K562 (cell line): ENCODE measurements at regions not wholly inside any gene's neighbourhood (a gene's known extent, or its start where the extent isn't known, plus 50 kb on each side); places are given as distances from the start of the nearest gene placed in this dataset.

Experiments
- ATAC-seq: fragments of 200-7000 bp; cut with Tn5 transposase; 3 replicates; pipeline ENCODE4 v1.9.1; 2020; ENCODE audit warnings: moderate library complexity
- BruUV-seq: library from RNA; stranded (reverse); fragments of 400-500 nt; replicated peaks from 2 replicates; lab custom pipeline; 2021; lab: Mats Ljungman, UMichigan
- CTCF ChIA-PET: fragments of 300-600 bp; formaldehyde crosslinking; extraction: SDS; loops from one replicate; lab custom pipeline; 2021; ENCODE audit warnings: low intra/inter-chr PET ratio; lab: Yijun Ruan, JAX
- POLR2A ChIA-PET: fragments of 300-600, 350-650 bp; sonication (Branson Sonifier 250); formaldehyde crosslinking; extraction: SDS; loops from one replicate; lab custom pipeline; 2021; ENCODE audit warnings: antibody characterized with exemption, inconsistent platforms; lab: Yijun Ruan, JAX
- DNase-seq, 4 experiments: peaks; one replicate each; pipeline versions ENCODE4 v3.0.0 to v3.0.0-alpha.2; 2011 to 2018; ENCODE audit warnings: low spot score in 3 of 4, mixed read lengths in 3 of 4; ENCODE audit errors: extremely low read depth in 1 of 4
- FAIRE-seq: peaks from 2 replicates; lab custom pipeline; 2011; peaks lifted over from hg19 to GRCh38; lab: Jason Lieb, UNC
- H2AFZ ChIP-seq: 2 replicates; pipeline ENCODE4 v1.6.0; 2011; ENCODE audit warnings: low read depth, low read length, control low read depth, inconsistent platforms
- H3K27ac ChIP-seq: fragments of 200-600 bp; 3 replicates; pipeline ENCODE4 v1.8.0; 2011; ENCODE audit warnings: low read depth, mild to moderate bottlenecking, control low read depth, inconsistent platforms, low read length, moderate library complexity, mixed read lengths; ENCODE audit errors: extremely low read depth
- H3K27me3 ChIP-seq, 2 experiments: fragments of 300-600 bp in 1 of 2; 2 replicates in 1 of 2; 3 replicates in 1 of 2; pipeline versions ENCODE4 v1.6.0 to v1.8.0; 2011; ENCODE audit warnings: inconsistent platforms in 2 of 2, low read length in 2 of 2, mild to moderate bottlenecking in 1 of 2, mixed read lengths in 1 of 2, moderate library complexity in 1 of 2; ENCODE audit not compliant: control insufficient read depth in 2 of 2, insufficient read depth in 2 of 2
- H3K36me3 ChIP-seq: fragments of 300-600 bp; 3 replicates; pipeline ENCODE4 v1.8.0; 2011; ENCODE audit warnings: mild to moderate bottlenecking, low read length, inconsistent platforms; ENCODE audit not compliant: control insufficient read depth, insufficient read depth
- H3K4me1 ChIP-seq, 2 experiments: fragments of 200-600 bp in 1 of 2; replicated peaks in 1 of 2; 2 replicates in 1 of 2; 3 replicates in 1 of 2; pipeline versions ENCODE4 v1.5.1 to v1.8.0; 2011; ENCODE audit warnings: inconsistent platforms in 2 of 2, low read length in 2 of 2, mild to moderate bottlenecking in 1 of 2, mixed read lengths in 1 of 2, moderate library complexity in 1 of 2; ENCODE audit not compliant: control insufficient read depth in 2 of 2, insufficient read depth in 2 of 2
- H3K4me2 ChIP-seq: 2 replicates; pipeline ENCODE4 v1.6.1; 2011; ENCODE audit warnings: low read length, control low read depth, inconsistent platforms, mixed read lengths; ENCODE audit not compliant: insufficient read depth
- H3K4me3 ChIP-seq: fragments of 200-600 bp; sonication (generic), shearing (Covaris generic); 2 replicates; pipeline ENCODE4 v1.5.1; 2016; ENCODE audit warnings: control low read depth, inconsistent platforms
- H3K79me2 ChIP-seq: fragments of 200-600 bp; 3 replicates; pipeline ENCODE4 v1.8.0; 2011; ENCODE audit warnings: low read length, inconsistent platforms; ENCODE audit not compliant: control insufficient read depth, insufficient read depth
- H3K9ac ChIP-seq, 2 experiments: 2 replicates each; pipeline versions ENCODE4 v1.6.0 to v1.6.1; 2011; ENCODE audit warnings: low read depth in 2 of 2, low read length in 2 of 2, control low read depth in 1 of 2, inconsistent platforms in 1 of 2, mild to moderate bottlenecking in 1 of 2, mixed read lengths in 1 of 2; ENCODE audit not compliant: insufficient read depth in 1 of 2
- H3K9me1 ChIP-seq: one replicate; pipeline ENCODE4 v1.6.0; 2011; ENCODE audit warnings: inconsistent platforms, mild to moderate bottlenecking, low read length, moderate library complexity; ENCODE audit not compliant: control insufficient read depth, insufficient read depth
- H3K9me3 ChIP-seq: replicated peaks from 2 replicates; pipeline ENCODE4 v1.5.1; 2011; ENCODE audit warnings: low read depth, low read length, inconsistent platforms; ENCODE audit not compliant: control insufficient read depth, insufficient read depth
- H4K20me1 ChIP-seq: replicated peaks from 2 replicates; pipeline ENCODE4 v1.6.1; 2011; ENCODE audit warnings: low read length, inconsistent platforms, mixed read lengths; ENCODE audit not compliant: control insufficient read depth, insufficient read depth
- ARHGAP35 ChIP-seq: fragments of 450-650 bp; IDR thresholded peaks from 2 replicates; pipeline ENCODE4 v1.6.1; 2018; ENCODE audit not compliant: partially characterized antibody
- BRF2 ChIP-seq: IDR thresholded peaks from 3 replicates; pipeline ENCODE4 v1.6.1; 2011; ENCODE audit warnings: borderline replicate concordance, mild to moderate bottlenecking; ENCODE audit not compliant: insufficient read length, insufficient read depth
- CAMTA2 ChIP-seq: fragments of 250-450 bp; sonication (Bioruptor Pico); conservative IDR thresholded peaks from 2 replicates; pipeline ENCODE4 v1.5.1; 2022
- CHD2 ChIP-seq: IDR thresholded peaks from 2 replicates; pipeline ENCODE4 v1.6.1; 2011; ENCODE audit warnings: low read depth, low read length
- COPS2 ChIP-seq: fragments of 450-650 bp; conservative IDR thresholded peaks from 2 replicates; pipeline ENCODE4 v1.6.1; 2016; ENCODE audit warnings: mild to moderate bottlenecking, moderate library complexity
- ESRRB ChIP-seq: fragments of 250-450 bp; sonication (Bioruptor Pico); IDR thresholded peaks from 2 replicates; pipeline ENCODE4 v1.5.0; 2020; ENCODE audit warnings: mild to moderate bottlenecking, moderate library complexity, borderline replicate concordance
- LCOR ChIP-seq: sonication (generic); formaldehyde crosslinking; IDR thresholded peaks from 2 replicates; pipeline ENCODE4 v1.8.0; 2022; ENCODE audit warnings: mild to moderate bottlenecking, missing genetic modification reagents
- MCM7 ChIP-seq, 2 experiments: fragments of 450-650 bp; IDR thresholded peaks; 2 replicates each; pipeline ENCODE4 v1.6.1; 2016 to 2018
- MEIS2 ChIP-seq: fragments of 450-650 bp; IDR thresholded peaks from 2 replicates; pipeline ENCODE4 v1.6.1; 2014; ENCODE audit warnings: mild to moderate bottlenecking; ENCODE audit not compliant: partially characterized antibody
- MXI1 ChIP-seq: IDR thresholded peaks from 2 replicates; pipeline ENCODE4 v1.6.1; 2011; ENCODE audit warnings: low read depth, mild to moderate bottlenecking, improper control_type of control experiment, low read length
- SMAD3 ChIP-seq: fragments of 450-650 bp; formaldehyde crosslinking; conservative IDR thresholded peaks from 2 replicates; pipeline ENCODE4 v1.4.0; 2020; ENCODE audit warnings: mild to moderate bottlenecking
- SMARCA4 ChIP-seq: fragments of 450-650 bp; IDR thresholded peaks from 2 replicates; pipeline ENCODE4 v1.6.1; 2016
- SP1 ChIP-seq: sonication (generic); formaldehyde crosslinking; IDR thresholded peaks from 2 replicates; pipeline ENCODE4 v1.8.1; 2022; ENCODE audit warnings: mild to moderate bottlenecking, missing genetic modification reagents
- SUPT5H ChIP-seq: fragments of 450-650 bp; IDR thresholded peaks from 2 replicates; pipeline ENCODE4 v1.6.1; 2016
- ZKSCAN3 ChIP-seq: fragments of 250-450 bp; sonication (Bioruptor Pico); IDR thresholded peaks from 2 replicates; pipeline ENCODE4 v1.4.0; 2020
- ZNF143 ChIP-seq: sonication (generic); formaldehyde crosslinking; IDR thresholded peaks from 2 replicates; pipeline ENCODE4 v1.9.0; 2022; ENCODE audit warnings: mild to moderate bottlenecking, missing genetic modification reagents
- ZNF175 ChIP-seq: fragments of 200-800 bp; sonication (Bioruptor generic); IDR thresholded peaks from 2 replicates; pipeline ENCODE4 v1.6.1; 2016; ENCODE audit warnings: low read depth, mild to moderate bottlenecking, missing genetic modification characterization, missing compliant biosample characterization
- ZNF609 ChIP-seq: sonication (generic); formaldehyde crosslinking; IDR thresholded peaks from 2 replicates; pipeline ENCODE4 v1.8.1; 2023; ENCODE audit warnings: missing genetic modification reagents, mild to moderate bottlenecking, borderline replicate concordance
- WGBS: fragments of 100-300 bp; shearing (Covaris generic); methylation state at CpG from one replicate; pipeline ENCODE4 v1.1.6; 2016; ENCODE audit warnings: low coverage, mixed read lengths; ENCODE audit not compliant: insufficient coverage; ENCODE audit errors: missing lambda C conversion rate; 5-methylcytosine and 5-hydroxymethylcytosine counted together
- in situ Hi-C: fragments of 300-500 bp; cut with MboI; formaldehyde crosslinking; loops from 4 replicates; pipeline ENCODE4 v1.15.0; 2018; ENCODE audit warnings: inconsistent platforms, mixed read lengths
- intact Hi-C: fragments of 100-400 bp; cut with micrococcal nuclease; formaldehyde crosslinking; loops from 2 replicates; pipeline ENCODE4 v1.14.2; 2022

- no peak for TF ChIP-seq BRF2
Measured at GRCh38 chr17:36747861-36748260, 146.5 kb downstream of the MRM1 start (continued).

GRCh38 chr17:36748272-36748671, 146.9 kb downstream of the MRM1 start:
- peaks cover 42 to 83% of the 10 kb centered on the region in 2 experiments for H3K27me3 ChIP-seq

More at GRCh38 chr17:36748272-36748671, 146.9 kb downstream of the MRM1 start:
- ATAC-seq (no peak), FAIRE-seq (no peak), DNase-seq (no peak)
- Histone ChIP-seq H3K79me2 (no peaks in the 10 kb centered on the region), H3K4me2 (no peak overlapping the region), H3K27ac (no peak overlapping the region), H3K9ac (no peak overlapping the region), H3K4me1 (no peaks in the 10 kb centered on the region; a peak in 1 of 5 replicates), H2AFZ (no peak overlapping the region), H4K20me1 (peaks cover 24% of the 10 kb centered on the region; the same call in 1 of the 2 replicates), H3K36me3 (no peaks in the 10 kb centered on the region), H3K9me1 (peaks cover 3% of the 10 kb centered on the region), H3K4me3 (no peak overlapping the region), H3K9me3 (no peaks in the 10 kb centered on the region)
- BruUV-seq = no TSS peak
- CTCF ChIA-PET = no interaction called here
- 5% methylated on average over 10 of the region's 10 CpGs for WGBS
- in situ Hi-C loops = no loop called here
- POLR2A ChIA-PET = interaction anchor here (0.7 kb wide), 2 partner anchors 16 to 18 kb away, joined by 3 to 4 read pairs; no protein-coding TSS in a partner anchor
- TF ChIP-seq LCOR (CRISPR knock-in tag) (no peak), ZNF175 (CRISPR knock-in tag) (no peak), SP1 (CRISPR knock-in tag) (no peak), SMAD3 (no peak), COPS2 (no peak), MEIS2 (no peak), MXI1 (no peak), CHD2 (no peak), ARHGAP35 (no peak), ZNF609 (CRISPR knock-in tag) (no peak), CAMTA2 (CRISPR knock-in tag) (no peak), SUPT5H (no peak), ESRRB (CRISPR knock-in tag) (no peak), ZNF143 (no peak), ZKSCAN3 (no peak), SMARCA4 (no peak), MCM7 (IDR thresholded peaks at IDR 0.05) (no peak)
- intact Hi-C loops = no loop called here
